KBM-7 (cell line): ENCODE measurements at regions not wholly inside any gene's neighbourhood (a gene's known extent, or its start where the extent isn't known, plus 50 kb on each side); places are given as distances from the start of the nearest gene placed in this dataset.

Experiments
- DNase-seq: peaks from one replicate; pipeline ENCODE4 v3.0.0-alpha.2; 2015
- in situ Hi-C: fragments of 300-500 bp; cut with MboI; formaldehyde crosslinking; loops from 2 replicates; pipeline ENCODE4 v1.14.3; 2020; ENCODE audit warnings: low sequenced_read_pairs, low pct_unique_long_range_greater_than_20kb, mixed read lengths

DNA sequence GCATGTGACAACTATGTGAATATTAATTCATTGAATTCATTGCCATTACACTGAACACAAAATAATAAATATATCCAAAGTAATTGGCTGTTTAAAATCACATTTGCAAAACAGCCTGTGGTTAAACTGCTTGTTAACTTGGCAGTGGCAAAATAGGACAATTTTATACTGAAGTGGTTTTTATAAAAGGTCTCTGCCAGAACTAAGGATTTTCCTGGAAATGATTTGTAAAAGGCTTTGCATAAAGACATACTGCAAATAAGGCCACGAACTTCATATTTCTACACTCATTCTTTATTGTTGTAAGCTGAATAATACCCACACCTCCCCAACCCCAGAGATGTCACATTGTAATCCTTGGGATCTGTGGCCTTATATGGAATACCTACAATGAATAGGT lies 370.3 kb upstream of the RGMB start:
- no peak for DNase-seq

DNA sequence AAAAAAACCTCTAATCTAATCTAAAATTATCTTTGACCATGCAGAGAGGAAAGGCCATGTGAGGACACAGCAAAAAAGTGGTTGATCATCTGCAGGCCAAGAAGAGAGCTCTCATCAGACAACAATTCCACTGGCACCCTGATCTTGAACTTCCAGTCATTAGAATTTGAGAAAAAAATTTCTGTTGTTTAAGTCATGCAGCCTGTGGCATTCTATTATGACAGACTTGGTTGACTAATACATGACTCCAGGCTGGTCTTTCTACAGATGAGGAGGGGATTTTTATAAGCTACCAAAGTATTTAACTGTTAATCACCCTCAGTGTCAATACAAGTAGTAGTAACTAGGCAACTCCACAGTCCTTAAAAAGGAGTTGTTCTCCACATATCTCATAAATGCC lies 358.5 kb upstream of the RGMB start:
- in situ Hi-C loops: no loop called here

More for the DNA sequence above, 370.3 kb upstream of the RGMB start:
- in situ Hi-C loops: no loop called here

DNA sequence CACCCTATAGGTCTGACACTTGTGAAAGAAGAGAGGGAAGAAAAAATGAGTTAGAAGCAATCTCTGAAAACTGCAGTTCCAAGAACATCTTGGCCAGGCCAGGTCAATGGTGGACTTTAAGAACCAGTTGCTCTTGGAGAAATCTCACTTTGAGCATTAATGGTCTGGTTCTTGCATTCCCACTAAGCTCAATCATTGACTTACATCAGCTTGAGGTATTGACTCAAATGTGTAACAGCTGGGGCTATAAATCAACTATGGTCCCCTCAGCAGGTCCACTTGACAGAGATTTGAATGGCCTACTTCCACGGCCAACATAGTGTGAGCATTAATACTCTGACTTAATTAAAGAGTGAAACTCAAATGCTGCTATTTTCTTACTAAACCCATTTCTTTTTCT lies 357.8 kb upstream of the RGMB start:
- in situ Hi-C loops: no loop called here
- DNase-seq: no peak

More for the DNA sequence above, 358.5 kb upstream of the RGMB start:
- DNase-seq: no peak

DNA sequence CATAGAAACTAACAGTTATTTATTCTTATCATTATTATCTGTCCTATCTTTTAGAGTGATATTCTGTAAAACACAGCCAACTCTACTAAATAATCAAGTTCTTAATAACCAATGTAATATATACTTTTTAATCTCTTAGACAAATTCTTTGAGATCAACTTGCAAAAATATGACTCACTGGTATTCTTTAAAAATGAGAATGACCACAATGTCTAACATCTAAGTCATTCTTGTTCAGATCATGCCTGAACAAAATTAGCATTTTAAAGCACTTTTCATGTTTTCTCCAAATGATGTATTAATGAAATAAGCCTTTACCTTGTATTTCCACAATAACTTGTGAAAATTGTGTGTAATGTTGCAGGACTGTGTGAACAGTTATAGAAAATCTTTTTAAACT lies 356.9 kb upstream of the RGMB start:
- no peak for DNase-seq
- in situ Hi-C loops: no loop called here

DNA sequence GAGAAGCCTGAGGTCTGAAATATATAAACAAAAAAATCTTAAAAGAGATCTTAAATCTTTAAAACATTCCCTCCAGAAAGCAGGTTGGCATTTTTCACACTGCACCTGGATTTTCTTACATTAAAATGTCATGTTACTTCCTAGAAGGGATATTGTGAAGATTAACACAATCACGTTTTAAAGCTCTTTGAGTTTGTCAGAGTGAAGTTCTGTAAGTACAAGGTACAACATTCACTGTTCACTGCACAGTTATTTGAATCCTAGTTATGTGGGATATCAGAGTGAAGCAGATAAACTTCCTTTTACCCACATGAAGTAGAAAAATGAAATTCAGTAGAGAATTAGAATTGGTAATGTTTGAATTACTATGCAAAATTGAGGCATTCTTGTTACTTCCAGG lies 353.6 kb upstream of the RGMB start:
- in situ Hi-C loops: no loop called here
- DNase-seq: no peak

DNA sequence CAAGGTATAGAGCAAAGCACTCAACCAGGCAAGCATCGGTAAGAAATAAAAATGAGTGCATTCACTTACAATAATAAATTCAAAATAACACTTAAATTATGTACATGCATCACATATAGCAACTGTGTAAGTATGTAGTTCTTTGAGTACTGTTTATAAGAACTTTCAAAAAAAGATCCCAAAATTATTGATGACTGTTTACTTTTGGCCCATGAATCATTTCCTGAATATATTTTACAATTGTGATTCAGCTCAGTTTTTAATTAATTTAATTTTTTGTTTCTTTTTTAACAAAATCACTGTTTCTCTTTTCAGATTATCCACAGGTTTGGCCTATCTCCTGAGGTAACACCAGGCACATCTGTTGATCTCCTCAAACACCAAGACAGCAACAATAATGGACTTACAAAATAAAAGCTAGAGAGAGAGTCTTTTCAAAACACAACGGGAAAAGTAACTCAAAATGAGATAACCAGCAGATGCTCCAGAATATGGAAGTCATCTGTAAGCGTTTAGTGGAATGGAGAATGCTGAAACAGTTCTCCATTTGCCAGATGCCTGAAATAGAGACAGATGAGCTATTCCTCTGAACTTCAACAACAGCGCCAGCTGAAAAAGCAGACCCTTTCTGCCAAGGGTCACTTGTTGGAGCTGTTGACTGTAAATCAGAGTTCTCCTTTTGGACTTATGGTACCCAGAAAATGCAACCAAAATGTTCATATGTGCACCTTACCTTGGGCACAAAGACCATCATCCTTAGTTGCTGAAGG lies 348.6 kb upstream of the RGMB start:
- DNase-seq: no peak
- in situ Hi-C loops: no loop called here

DNA sequence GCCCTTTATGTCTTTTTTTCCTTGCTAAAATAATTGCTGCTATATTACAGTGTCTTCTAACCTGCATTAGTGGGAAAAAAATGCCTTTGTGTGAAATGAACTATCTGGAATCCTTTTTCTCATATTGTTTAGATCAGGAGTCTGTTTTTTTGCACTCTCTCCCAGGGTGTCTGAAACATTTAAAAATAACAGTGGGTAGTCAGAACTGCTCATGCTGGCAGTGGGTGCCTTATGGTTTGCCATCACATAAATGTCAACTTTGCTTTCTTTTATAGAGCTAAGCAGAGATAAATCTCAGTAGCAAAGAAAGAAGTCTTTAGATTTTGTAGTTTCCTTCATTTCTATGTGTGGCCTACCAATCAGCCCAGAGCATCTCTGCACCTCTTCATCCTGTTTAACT lies 347.8 kb upstream of the RGMB start:
- DNase-seq: no peak
- in situ Hi-C loops: no loop called here

DNA sequence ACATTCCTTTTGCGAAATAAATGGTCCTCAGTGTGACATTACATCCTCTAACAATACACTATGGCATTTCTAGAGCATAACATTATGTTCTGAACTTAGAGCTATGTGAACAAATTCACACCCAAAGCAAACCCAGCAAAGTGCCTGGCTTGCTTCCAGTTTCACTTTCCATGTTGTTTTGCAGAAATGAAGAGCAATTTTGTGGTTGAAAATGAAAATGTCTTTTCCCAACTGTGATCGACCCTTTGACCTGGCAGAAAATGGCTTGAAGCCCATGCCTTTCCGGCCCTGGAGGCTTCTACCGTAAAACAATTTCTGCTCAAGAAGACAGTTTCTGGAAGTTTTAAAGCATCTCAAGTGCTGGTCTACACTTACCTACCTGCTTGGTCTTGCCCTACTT lies 344.7 kb upstream of the RGMB start:
- DNase-seq: no peak
- in situ Hi-C loops: no loop called here

DNA sequence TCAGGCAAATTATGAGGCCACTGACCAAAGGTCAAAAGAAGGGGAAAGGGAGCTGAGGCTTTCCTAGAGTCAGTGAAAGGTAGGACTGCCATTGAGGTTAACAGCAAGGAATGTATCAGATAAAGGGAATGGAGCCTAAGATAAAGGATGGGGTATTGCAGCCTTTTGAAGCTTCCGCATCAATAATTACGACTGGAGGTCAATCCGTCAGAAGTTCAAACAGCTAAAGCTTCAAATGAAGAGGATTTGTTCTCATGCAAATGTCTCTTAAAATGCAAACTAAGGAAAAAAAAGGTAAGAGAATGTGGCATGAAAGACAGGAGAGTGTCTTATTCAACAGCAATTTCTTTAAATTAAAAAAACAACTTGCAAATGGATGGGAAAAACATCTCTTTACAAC lies 341.1 kb upstream of the RGMB start:
- in situ Hi-C loops: no loop called here
- DNase-seq: no peak

DNA sequence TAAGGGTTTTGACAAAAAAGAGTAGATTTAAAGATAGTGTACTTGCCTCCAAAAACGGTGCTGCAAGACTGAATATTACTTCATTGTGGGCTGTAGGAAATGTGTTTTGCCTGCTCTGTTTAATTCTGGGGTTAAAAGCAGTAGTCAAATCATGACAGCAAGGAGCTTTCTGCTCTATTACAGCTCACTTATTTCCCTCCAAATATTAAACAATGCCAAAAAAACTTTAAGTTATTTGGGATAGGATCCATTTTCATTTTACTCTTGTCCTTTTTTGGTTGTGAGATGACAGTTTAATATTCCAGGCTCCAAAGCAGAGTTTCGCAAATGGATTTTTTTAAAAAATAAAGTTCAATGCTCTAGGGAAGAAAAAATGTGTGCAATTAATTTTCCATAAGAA lies 340.4 kb upstream of the RGMB start:
- no peak for DNase-seq
- in situ Hi-C loops: no loop called here

DNA sequence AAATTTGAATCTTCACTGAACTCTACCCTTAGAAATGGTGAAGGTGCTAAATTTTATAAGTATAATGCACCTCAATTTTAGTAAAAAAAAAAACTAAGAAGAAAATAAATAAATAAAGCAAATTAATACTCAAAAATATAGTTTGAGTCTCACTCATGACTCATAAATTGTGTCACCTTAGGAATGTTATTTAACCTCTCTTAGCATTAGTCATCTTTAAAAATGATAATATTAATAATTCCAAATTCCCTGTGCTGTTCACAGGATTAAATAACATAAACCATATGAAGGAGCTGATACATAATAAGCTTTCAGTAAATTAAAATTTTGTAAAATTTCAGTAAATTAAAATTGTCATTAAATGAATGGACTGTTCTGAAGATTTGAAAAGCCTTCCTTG lies 339.8 kb upstream of the RGMB start:
- in situ Hi-C loops: no loop called here
- no peak for DNase-seq

DNA sequence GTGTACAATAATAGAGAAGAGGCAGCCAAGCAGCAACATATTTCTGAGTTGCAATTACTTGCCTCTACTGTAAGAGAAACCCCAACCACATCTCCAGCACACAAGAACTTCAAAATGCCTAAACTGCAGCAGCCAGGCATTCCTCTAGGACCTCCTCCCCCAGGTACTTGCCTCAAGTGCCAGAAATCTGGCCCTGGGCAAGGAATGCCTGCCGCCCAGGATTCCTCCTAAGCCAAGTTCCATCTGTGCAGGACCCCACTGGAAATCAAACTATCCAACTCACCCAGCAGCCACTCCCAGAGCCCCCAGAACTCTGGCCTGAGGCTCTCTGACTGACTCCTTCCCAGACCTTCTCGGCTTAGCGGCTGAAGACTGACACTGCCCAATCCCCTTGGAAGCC lies 336.8 kb upstream of the RGMB start:
- DNase-seq: no peak
- in situ Hi-C loops: no loop called here

DNA sequence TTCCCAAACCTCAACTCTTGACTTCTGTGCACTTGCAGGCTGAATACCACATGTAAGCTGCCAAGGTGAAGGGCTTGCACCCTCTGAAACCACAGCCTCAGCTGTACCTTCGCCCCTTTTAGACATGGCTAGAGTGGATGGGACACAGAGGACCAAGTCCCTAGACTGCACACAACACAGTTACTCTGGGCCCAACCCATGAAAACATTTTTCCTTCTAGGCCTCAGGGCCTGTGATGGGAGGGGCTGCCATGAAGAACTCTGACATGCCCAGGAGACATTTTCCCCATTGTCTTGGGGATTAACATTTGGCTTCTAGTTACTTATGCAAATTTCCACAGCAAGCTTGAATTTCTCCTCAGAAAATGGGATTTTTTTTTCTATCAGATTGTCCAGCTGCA lies 331.0 kb upstream of the RGMB start:
- in situ Hi-C loops: no loop called here
- DNase-seq: no peak

DNA sequence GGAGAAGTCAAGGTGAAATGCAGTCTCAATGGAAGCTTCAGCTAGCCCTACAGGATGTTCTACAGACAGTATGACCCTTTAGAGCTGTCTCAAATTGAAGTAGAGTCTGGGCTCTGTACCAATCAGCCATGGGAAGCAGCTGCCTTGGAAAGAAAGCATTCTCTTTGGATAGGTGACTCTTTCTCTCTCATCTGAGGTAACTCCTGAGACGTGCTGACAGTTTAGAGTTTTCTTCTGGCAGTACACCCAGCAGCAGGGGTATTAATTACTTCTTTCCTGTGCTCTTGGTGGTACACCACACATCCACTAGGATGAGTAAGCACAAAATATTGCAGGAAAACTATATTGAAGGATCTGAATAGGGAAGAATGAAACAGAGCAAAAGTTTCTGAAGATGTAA lies 329.6 kb upstream of the RGMB start:
- DNase-seq: no peak

DNA sequence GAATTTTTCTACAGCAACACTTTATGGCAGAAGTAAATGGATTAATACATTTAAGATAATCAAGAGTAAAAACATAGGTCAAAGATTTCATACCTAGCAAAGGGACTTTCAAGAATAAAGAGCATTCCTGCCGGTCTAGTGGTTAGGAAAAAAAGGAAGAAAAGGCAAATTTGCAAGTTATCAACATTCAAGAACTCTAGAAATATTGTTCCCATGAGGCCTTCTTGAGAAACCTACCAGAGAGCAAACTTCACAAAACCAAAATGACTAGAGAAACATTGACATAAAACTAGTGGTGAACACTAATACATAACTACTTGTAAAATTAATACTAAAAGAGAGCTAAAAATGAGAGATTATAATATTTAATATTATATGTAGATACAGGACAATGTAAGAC lies 320.2 kb upstream of the RGMB start:
- in situ Hi-C loops: no loop called here
- DNase-seq: no peak

More for the DNA sequence above, 329.6 kb upstream of the RGMB start:
- in situ Hi-C loops: no loop called here

DNA sequence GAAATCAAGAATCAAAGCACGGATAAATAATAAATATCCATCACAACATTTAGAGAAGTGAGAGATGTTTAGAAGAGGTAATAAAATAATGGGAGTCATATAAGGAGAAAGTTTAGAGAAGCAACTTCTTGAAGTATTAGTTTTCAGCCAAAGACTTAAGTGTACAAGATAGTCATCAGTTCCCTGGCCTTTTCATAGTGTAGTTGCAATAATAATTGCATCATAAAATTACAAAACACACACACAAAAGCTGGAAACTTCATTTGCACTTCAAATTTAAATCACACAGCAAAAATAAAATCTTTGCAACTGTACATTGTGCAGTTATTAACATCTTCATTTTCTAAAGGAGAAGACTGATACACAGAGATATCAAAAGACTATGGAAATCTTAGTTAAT lies 319.1 kb upstream of the RGMB start:
- DNase-seq: no peak

DNA sequence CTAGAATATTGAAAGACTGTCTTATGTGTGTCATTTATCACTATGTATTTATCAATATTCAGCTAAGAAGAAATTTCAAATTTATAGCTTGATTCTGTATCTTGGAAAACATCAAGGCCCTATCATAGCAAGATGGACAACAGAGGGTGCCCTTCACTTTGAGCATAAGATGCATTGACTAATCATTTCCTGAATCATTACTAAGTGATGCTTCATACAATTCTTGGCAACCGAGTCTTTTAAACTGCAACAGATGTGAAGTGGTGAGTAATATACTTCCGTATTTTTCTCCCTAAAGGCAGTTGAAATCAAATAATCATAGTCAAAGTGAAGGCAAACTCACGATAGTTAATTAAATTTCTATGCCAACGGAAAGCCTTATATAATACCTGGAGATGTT lies 318.6 kb upstream of the RGMB start:
- in situ Hi-C loops: no loop called here
- no peak for DNase-seq

More for the DNA sequence above, 319.1 kb upstream of the RGMB start:
- in situ Hi-C loops: no loop called here

DNA sequence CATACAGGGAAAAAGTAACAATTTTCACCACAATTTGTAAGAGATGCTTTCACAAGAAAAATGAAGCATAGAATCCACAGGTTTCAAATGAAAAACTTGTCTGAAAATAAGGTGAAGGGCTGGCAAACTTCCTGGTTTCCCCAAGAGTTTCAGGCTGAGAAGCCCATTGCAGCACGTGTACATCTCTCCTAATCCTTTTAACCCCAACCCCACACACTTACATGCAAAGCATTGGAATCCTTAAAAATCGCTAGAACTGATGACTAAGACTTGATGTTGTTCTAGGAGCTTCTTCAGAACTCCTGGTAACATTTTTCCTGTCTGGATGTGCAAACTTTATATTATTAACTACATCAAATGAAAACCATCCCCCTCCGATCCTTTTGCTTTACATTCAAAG lies 317.8 kb upstream of the RGMB start:
- no peak for DNase-seq
- in situ Hi-C loops: no loop called here

DNA sequence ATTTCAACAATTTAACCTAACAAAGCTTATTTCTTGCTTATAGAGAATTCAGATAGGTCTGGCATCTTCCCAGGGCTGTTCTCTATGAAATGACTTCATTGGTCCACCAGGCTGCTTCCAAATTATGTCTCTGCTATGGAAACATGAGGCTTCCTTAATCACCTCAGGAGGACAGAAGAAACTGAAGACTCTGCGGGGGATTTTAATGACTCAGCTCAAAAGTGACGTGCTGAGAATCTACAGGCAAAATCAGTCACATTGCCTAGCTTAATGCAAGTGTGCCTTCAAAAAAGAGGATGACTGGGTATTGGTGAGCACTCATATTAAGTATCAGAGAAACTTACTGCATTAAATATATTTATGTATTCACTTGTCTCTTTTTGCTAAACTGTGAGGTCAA lies 315.5 kb upstream of the RGMB start:
- in situ Hi-C loops: no loop called here
- no peak for DNase-seq

DNA sequence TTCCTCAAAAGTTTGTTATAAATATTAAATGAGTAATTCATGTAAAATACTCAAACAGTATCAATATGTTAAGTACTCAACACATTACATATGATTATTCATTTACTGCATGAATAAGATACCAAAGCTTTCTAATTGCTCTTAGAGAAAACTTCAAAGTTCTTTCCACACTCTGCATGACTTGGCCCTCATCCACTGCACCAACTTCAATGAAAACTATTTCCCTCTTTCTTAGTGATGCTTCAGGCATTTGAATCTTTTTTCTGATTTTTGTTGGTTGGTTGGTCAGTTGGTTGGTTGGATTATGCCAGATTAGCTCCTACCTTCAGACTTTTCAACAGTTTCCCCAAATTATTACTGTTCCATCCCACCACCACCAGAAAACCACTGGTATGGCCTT lies 314.7 kb upstream of the RGMB start:
- DNase-seq: no peak
- in situ Hi-C loops: no loop called here

DNA sequence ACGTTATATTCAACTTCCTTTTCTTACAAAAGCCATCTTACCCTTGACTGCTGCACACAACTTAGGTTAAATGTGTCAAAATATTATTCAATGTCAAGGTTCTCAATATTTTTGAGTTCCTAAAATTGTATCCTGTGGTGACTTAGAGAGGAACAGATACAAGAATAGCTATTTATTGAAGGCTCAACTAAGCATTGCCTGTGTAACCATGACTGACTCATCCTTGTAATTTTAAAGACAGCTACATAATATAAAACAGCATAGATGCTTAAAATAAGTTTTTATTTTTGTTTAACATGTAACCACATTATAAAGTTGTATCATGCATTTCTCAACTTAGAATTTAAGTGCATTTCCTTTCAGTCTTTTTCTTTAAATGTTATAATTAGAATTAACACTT lies 312.9 kb upstream of the RGMB start:
- no peak for DNase-seq
- in situ Hi-C loops: no loop called here

DNA sequence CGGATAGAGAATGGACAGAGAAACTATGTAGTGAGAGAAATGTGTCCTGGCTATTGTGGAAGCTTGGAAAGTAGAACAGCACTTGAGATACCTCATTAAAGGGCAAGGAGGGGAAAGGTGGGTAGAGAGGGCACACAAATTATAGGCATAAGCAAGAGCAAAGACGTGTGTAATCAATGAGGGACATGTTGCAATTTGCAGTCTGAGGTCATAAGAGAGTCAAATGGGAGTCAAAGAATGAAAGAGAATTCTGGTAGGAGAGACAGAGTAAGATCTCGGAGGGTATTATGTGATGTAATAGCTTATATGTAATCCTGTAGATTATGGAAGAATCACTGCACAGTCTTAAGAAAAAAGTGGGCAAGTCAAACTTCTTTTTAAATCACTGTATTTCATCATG lies 312.0 kb upstream of the RGMB start:
- DNase-seq: no peak
- in situ Hi-C loops: no loop called here
